AG04450 (cell line): ENCODE measurements at regions not wholly inside any gene's neighbourhood (a gene's known extent, or its start where the extent isn't known, plus 50 kb on each side); places are given as distances from the start of the nearest gene placed in this dataset.

Experiments
- CTCF ChIA-PET: fragments of 300-600, 350-600 bp; formaldehyde crosslinking; extraction: SDS; loops from one replicate; lab custom pipeline; 2022; ENCODE audit warnings: antibody characterized with exemption, inconsistent platforms; lab: Charles Lee
- POLR2A ChIA-PET: fragments of 350-600 bp; formaldehyde crosslinking; extraction: SDS; loops from one replicate; lab custom pipeline; 2021; ENCODE audit warnings: antibody characterized with exemption, inconsistent platforms; lab: Yijun Ruan, JAX
- DNase-seq: peaks from one replicate; pipeline ENCODE4 v3.0.0-alpha.2; 2011; ENCODE audit warnings: low read depth, low spot score
- H3K27ac ChIP-seq: one replicate; pipeline ENCODE4 v1.5.1; 2012; ENCODE audit warnings: low read depth, low read length, control low read depth
- H3K27me3 ChIP-seq: one replicate; pipeline ENCODE4 v1.6.0; 2012; ENCODE audit warnings: low read length; ENCODE audit not compliant: control insufficient read depth, insufficient read depth
- H3K4me3 ChIP-seq: 2 replicates; pipeline ENCODE4 v1.5.1; 2011; ENCODE audit warnings: mild to moderate bottlenecking, low read depth, low read length, control low read depth
- H3K9me3 ChIP-seq: 2 replicates; pipeline ENCODE4 v1.5.1; 2012; ENCODE audit warnings: low read length; ENCODE audit not compliant: control insufficient read depth, insufficient read depth
- TF ChIP-seq, protein P1 (sequence below): IDR thresholded peaks from 2 replicates; pipeline ENCODE4 v1.5.1; 2011; ENCODE audit warnings: low read depth, low read length, control low read depth, inconsistent platforms

DNA sequence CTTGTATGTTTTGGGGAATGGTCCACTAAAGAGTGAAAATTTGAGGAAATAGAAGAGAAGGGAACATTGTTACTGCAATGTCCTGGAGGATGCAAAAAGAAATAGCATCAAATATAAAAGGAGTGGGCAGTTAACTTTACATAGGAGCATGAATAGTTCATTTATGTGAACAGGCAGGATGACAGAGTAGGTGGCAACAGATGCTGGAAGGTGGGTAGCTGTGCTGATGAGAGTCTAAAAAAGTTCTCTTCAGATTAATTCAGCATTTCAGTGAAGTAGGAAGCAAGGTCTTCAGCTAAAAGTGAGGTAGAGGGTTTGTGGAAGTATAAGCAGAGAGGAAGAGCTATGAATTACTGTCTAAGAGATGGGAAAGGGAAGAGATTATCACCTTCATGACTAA, 276.5 kb downstream of the KIF2B start:
- POLR2A ChIA-PET = no interaction called here
- TF ChIP-seq, protein P1, sequence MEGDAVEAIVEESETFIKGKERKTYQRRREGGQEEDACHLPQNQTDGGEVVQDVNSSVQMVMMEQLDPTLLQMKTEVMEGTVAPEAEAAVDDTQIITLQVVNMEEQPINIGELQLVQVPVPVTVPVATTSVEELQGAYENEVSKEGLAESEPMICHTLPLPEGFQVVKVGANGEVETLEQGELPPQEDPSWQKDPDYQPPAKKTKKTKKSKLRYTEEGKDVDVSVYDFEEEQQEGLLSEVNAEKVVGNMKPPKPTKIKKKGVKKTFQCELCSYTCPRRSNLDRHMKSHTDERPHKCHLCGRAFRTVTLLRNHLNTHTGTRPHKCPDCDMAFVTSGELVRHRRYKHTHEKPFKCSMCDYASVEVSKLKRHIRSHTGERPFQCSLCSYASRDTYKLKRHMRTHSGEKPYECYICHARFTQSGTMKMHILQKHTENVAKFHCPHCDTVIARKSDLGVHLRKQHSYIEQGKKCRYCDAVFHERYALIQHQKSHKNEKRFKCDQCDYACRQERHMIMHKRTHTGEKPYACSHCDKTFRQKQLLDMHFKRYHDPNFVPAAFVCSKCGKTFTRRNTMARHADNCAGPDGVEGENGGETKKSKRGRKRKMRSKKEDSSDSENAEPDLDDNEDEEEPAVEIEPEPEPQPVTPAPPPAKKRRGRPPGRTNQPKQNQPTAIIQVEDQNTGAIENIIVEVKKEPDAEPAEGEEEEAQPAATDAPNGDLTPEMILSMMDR = no peak

DNA sequence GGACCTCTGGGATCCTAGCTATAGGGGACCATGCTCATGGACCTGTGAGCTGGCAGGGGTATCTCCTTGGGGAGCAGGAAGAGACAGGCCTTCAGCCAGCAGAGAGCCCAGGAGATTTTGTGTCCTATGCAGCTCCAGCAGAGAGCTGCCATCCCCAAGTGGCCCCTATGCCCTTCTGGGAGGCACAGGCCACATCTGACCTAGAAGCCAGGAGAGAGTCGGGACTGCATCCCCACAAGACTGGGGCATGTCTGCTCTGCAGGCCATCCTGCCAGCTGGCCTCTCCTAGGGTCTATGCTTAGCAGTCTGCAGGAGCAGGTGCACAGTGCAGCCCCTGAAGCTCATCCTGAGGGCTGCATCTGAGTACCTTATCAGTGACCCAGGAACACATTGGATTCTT, 279.5 kb downstream of the KIF2B start:
- TF ChIP-seq, protein P1 = no peak
- no peak overlapping the region for H3K4me3 ChIP-seq
- no peaks in the 10 kb centered on the region for H3K27me3 ChIP-seq
- POLR2A ChIA-PET = no interaction called here
- CTCF ChIA-PET = no interaction called here
- H3K27ac ChIP-seq = no peak overlapping the region
- H3K9me3 ChIP-seq = peaks cover 12% of the 10 kb centered on the region
- no peak for DNase-seq

More for the DNA sequence above, 276.5 kb downstream of the KIF2B start:
- DNase-seq = no peak
- CTCF ChIA-PET = no interaction called here
- Histone ChIP-seq H3K27me3 (no peaks in the 10 kb centered on the region), H3K9me3 (peaks cover 14% of the 10 kb centered on the region), H3K4me3 (no peak overlapping the region), H3K27ac (no peak overlapping the region)

DNA sequence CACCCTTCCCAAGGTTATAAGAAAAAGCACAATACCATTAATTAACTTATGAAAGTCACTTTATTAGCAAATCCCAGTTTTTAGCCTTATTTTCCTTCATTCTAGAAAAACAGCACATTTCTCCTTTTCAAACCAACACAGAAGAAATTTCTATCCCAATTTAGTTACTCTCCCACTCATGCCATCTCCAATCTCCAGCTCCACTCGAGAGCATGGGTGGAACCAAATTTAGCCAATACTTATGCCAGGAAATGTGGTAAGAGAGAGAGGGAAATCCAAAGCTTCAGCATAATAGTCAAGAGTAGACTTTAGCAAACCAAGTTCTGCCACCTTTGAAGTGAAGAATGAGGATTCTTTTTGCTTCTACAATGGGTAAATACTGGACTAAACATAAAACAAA, 288.8 kb downstream of the KIF2B start:
- CTCF ChIA-PET = interaction anchor here (0.7 kb wide), 1 partner anchor 114 kb away, joined by 3 read pairs; no protein-coding TSS in a partner anchor
- no peak for DNase-seq
- POLR2A ChIA-PET = no interaction called here
- Histone ChIP-seq H3K27me3 (no peaks in the 10 kb centered on the region), H3K9me3 (peaks cover 3% of the 10 kb centered on the region; the same call in 1 of the 2 replicates), H3K4me3 (no peak overlapping the region), H3K27ac (no peak overlapping the region)
- TF ChIP-seq, protein P1 = no peak

DNA sequence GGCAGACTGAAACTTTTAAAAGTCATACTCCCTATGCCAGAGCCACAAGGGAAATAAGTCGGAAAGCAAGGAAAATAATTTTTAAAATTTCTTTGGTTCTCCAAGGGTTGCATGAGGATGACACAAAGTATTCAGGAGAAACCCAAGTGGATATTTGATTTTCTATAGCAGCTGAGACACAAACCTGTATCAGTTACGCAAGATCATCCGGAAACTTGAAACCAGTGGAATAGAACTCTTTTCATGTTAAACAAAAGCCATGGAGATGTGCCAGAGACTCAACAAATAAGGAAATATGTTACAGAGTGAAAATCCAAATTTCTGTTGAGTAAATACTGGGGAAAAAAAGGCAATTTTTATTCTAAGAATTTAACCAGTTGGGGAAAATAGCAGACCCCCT, 294.7 kb downstream of the KIF2B start:
- H3K27ac ChIP-seq = no peak overlapping the region
- TF ChIP-seq, protein P1 = no peak
- ChIA-PET CTCF (no interaction called here), POLR2A (no interaction called here)
- peaks cover 7% of the 10 kb centered on the region; the same call in 1 of the 2 replicates for H3K9me3 ChIP-seq
- no peak overlapping the region for H3K4me3 ChIP-seq
- DNase-seq = no peak
- H3K27me3 ChIP-seq = no peaks in the 10 kb centered on the region

DNA sequence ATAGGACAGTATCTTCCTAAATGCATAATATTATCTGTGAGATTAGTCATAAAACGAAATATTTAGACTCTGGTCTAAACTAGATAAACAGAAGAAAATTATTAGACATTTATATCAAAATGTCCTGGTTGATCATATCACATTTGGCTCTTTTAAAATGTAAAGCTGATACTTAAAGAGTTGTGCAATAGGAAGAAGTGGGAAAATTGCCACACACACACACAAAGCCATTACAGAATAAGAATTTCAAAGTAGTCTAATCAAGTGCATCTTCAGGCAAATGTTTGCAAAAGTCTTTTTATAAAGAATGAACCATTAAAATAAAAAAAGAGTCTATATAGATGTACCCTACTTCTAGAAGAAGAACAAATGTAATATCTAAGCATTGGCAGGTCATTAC, 301.7 kb downstream of the KIF2B start:
- Histone ChIP-seq H3K9me3 (0 out of 2 replicates have a peak, but pooled peaks cover 3% of the 10 kb centered on the region), H3K4me3 (no peak overlapping the region), H3K27ac (no peak overlapping the region), H3K27me3 (no peaks in the 10 kb centered on the region)
- DNase-seq = no peak
- CTCF ChIA-PET = no interaction called here
- TF ChIP-seq, protein P1 = no peak
- POLR2A ChIA-PET = no interaction called here
